ENCODE measurements at regions not wholly inside any gene's neighbourhood (a gene's known extent, or its start where the extent isn't known, plus 50 kb on each side); places are given as distances from the start of the nearest gene placed in this dataset.

GRCh38 chr9:119763260-119763659, 394.0 kb upstream of the BRINP1 start (continued):
- TF ChIP-seq EZH2 (IDR thresholded peaks at IDR 0.05) (no peak), SIN3A (IDR thresholded peaks at IDR 0.05; ENCODE audit: low read depth) (no peak), EZH2phosphoT487 (IDR thresholded peaks at IDR 0.05; ENCODE audit: borderline replicate concordance) (no peak), CBX3 (IDR thresholded peaks at IDR 0.05; ENCODE audit: low read depth) (no peak)

DNA sequence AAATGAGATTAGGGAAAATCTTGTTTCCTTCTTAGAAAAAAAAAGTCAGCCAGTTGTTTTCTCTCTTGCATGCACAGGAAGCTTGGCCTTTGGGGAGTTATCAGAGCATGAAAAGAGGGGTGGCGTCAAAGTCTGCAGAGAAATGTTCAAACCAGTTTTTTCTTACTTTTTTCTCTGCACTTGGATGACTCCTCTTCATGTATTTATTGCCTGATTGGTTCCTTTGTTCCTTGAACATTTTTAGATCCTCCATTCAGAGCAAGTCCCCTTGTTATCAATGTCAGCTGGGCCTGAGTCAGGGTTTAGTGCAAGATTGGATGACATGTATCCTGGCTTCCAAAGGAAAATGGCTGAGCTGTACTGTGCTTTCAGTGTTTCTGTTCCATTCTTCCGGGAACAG, 392.6 kb upstream of the BRINP1 start:
- BruUV-seq (replicated peaks) = no TSS peak
- Histone ChIP-seq H4K20me1 (ENCODE audit: insufficient read depth) (no peaks in the 10 kb centered on the region), H2AFZ (ENCODE audit: low read depth, low read length, poor library complexity, severe bottlenecking) (no peak overlapping the region), H3K36me3 (ENCODE audit: control insufficient read depth in 1 of 2, insufficient read depth in 2 of 2, low read length in 2 of 2) (no peaks in the 10 kb centered on the region), H3K9me3 (ENCODE audit: control insufficient read depth in 1 of 2, insufficient read depth in 1 of 2, low read depth in 1 of 2, low read length in 2 of 2) (no peaks in the 10 kb centered on the region), H3K27me3 (ENCODE audit: insufficient read depth, low read length) (no peaks in the 10 kb centered on the region), H3K27ac (ENCODE audit: low read depth, low read length) (no peak overlapping the region), H3K4me1 (ENCODE audit: control insufficient read depth in 1 of 2, insufficient read depth in 2 of 2, low read length in 2 of 2) (no peaks in the 10 kb centered on the region), H3K4me2 (ENCODE audit: low read length) (no peak overlapping the region), H3K9ac (ENCODE audit: low read length) (no peak overlapping the region), H3K79me2 (ENCODE audit: insufficient read depth, low read length) (no peaks in the 10 kb centered on the region), H3K9me2 (ENCODE audit: insufficient read depth) (no peaks in the 10 kb centered on the region), H3K4me3 (replicated peaks in 1 of 2; ENCODE audit: low read depth in 1 of 2, low read length in 2 of 2) (no peak overlapping the region)
- ChIA-PET RAD21 (ENCODE audit: low non-redundant PET in 1 of 2, low total read pairs in 2 of 2, uncharacterized antibody in 2 of 2, unreplicated experiment in 2 of 2) (no interaction called here), POLR2A (no interaction called here), CTCF (no interaction called here)
- DNase-seq (ENCODE audit: low read depth, low spot score) = no peak
- no peak for ATAC-seq
- no peak for TF ChIP-seq ATF3 (IDR thresholded peaks at IDR 0.05)
- intact Hi-C loops (cut with micrococcal nuclease) = no loop called here

DNA sequence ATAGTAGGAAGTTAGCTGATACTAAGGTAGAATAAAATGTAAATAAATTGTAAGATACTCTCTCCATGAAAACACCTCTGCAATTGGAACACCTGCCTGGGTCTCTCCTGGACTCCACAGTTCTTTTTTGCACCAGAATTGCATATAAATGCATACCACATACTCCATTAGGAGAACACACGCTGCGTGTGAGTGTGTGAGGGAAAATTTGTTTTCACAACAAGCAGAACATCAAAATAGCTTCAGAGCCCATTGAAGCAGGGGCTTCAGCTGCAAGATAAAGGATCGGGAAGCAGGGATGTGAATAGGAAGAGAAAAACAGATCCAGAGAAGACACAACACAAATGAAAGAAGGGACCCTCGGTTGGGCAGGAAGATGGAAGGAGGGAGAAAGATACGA, 389.8 kb upstream of the BRINP1 start:
- DNase-seq (ENCODE audit: low read depth, low spot score) (no peak), ATAC-seq (no peak)
- Histone ChIP-seq H3K4me2 (ENCODE audit: low read length) (no peak overlapping the region), H4K20me1 (ENCODE audit: insufficient read depth) (no peaks in the 10 kb centered on the region), H3K9me2 (ENCODE audit: insufficient read depth) (no peaks in the 10 kb centered on the region), H3K4me3 (replicated peaks in 1 of 2; ENCODE audit: low read depth in 1 of 2, low read length in 2 of 2) (no peak overlapping the region), H3K36me3 (ENCODE audit: control insufficient read depth in 1 of 2, insufficient read depth in 2 of 2, low read length in 2 of 2) (no peaks in the 10 kb centered on the region), H3K27me3 (ENCODE audit: insufficient read depth, low read length) (no peaks in the 10 kb centered on the region), H3K79me2 (ENCODE audit: insufficient read depth, low read length) (no peaks in the 10 kb centered on the region), H2AFZ (ENCODE audit: low read depth, low read length, poor library complexity, severe bottlenecking) (no peak overlapping the region), H3K9ac (ENCODE audit: low read length) (no peak overlapping the region), H3K4me1 (ENCODE audit: control insufficient read depth in 1 of 2, insufficient read depth in 2 of 2, low read length in 2 of 2) (no peaks in the 10 kb centered on the region), H3K9me3 (ENCODE audit: control insufficient read depth in 1 of 2, insufficient read depth in 1 of 2, low read depth in 1 of 2, low read length in 2 of 2) (no peaks in the 10 kb centered on the region), H3K27ac (ENCODE audit: low read depth, low read length) (no peak overlapping the region)
- RAD21 ChIA-PET (ENCODE audit: low non-redundant PET in 1 of 2, low total read pairs in 2 of 2, uncharacterized antibody in 2 of 2, unreplicated experiment in 2 of 2) = no interaction called here
- BruUV-seq (replicated peaks) = no TSS peak
- CTCF ChIA-PET = no interaction called here
- intact Hi-C loops (cut with micrococcal nuclease) = no loop called here
- POLR2A ChIA-PET = no interaction called here
- TF ChIP-seq CEBPB (IDR thresholded peaks at IDR 0.05; ENCODE audit: low read depth) = no peak
- no peak for TF ChIP-seq ZFX (IDR thresholded peaks at IDR 0.05)
- no peak for TF ChIP-seq EZH2 (IDR thresholded peaks at IDR 0.05)
- TF ChIP-seq SP1 (IDR thresholded peaks at IDR 0.05; ENCODE audit: low read depth) = no peak
- TF ChIP-seq CBX3 (IDR thresholded peaks at IDR 0.05; ENCODE audit: low read depth) = no peak
- TF ChIP-seq FOSL1 (IDR thresholded peaks at IDR 0.05; ENCODE audit: low read depth) = no peak
- TF ChIP-seq, protein P1, sequence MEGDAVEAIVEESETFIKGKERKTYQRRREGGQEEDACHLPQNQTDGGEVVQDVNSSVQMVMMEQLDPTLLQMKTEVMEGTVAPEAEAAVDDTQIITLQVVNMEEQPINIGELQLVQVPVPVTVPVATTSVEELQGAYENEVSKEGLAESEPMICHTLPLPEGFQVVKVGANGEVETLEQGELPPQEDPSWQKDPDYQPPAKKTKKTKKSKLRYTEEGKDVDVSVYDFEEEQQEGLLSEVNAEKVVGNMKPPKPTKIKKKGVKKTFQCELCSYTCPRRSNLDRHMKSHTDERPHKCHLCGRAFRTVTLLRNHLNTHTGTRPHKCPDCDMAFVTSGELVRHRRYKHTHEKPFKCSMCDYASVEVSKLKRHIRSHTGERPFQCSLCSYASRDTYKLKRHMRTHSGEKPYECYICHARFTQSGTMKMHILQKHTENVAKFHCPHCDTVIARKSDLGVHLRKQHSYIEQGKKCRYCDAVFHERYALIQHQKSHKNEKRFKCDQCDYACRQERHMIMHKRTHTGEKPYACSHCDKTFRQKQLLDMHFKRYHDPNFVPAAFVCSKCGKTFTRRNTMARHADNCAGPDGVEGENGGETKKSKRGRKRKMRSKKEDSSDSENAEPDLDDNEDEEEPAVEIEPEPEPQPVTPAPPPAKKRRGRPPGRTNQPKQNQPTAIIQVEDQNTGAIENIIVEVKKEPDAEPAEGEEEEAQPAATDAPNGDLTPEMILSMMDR (IDR thresholded peaks at IDR 0.05 in 2 of 3, conservative IDR thresholded peaks at IDR 0.05 in 1 of 3; ENCODE audit: borderline replicate concordance in 1 of 3, insufficient read depth in 1 of 3, low read depth in 2 of 3, low read length in 2 of 3) = no peak
- no peak for TF ChIP-seq EZH2phosphoT487 (IDR thresholded peaks at IDR 0.05; ENCODE audit: borderline replicate concordance)
- TF ChIP-seq POLR2A (IDR thresholded peaks at IDR 0.05; ENCODE audit: borderline replicate concordance, extremely low read depth, insufficient read depth, insufficient read length) = no peak
- TF ChIP-seq, protein P2, sequence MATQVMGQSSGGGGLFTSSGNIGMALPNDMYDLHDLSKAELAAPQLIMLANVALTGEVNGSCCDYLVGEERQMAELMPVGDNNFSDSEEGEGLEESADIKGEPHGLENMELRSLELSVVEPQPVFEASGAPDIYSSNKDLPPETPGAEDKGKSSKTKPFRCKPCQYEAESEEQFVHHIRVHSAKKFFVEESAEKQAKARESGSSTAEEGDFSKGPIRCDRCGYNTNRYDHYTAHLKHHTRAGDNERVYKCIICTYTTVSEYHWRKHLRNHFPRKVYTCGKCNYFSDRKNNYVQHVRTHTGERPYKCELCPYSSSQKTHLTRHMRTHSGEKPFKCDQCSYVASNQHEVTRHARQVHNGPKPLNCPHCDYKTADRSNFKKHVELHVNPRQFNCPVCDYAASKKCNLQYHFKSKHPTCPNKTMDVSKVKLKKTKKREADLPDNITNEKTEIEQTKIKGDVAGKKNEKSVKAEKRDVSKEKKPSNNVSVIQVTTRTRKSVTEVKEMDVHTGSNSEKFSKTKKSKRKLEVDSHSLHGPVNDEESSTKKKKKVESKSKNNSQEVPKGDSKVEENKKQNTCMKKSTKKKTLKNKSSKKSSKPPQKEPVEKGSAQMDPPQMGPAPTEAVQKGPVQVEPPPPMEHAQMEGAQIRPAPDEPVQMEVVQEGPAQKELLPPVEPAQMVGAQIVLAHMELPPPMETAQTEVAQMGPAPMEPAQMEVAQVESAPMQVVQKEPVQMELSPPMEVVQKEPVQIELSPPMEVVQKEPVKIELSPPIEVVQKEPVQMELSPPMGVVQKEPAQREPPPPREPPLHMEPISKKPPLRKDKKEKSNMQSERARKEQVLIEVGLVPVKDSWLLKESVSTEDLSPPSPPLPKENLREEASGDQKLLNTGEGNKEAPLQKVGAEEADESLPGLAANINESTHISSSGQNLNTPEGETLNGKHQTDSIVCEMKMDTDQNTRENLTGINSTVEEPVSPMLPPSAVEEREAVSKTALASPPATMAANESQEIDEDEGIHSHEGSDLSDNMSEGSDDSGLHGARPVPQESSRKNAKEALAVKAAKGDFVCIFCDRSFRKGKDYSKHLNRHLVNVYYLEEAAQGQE (IDR thresholded peaks at IDR 0.05; ENCODE audit: low read depth) = no peak

Data from HCT116 (cell line).